ENCODE measurements at regions not wholly inside any gene's neighbourhood (a gene's known extent, or its start where the extent isn't known, plus 50 kb on each side); places are given as distances from the start of the nearest gene placed in this dataset.
"Not testable (repeated sequence)": the region's sequence is repeated elsewhere in the genome, so short reads cannot be mapped to it uniquely, and the experiment has no call there.

GRCh38 chr9:90741036-90741435, 60.6 kb upstream of the SYK start:
- no peak for DNase-seq

- DNase-seq: no peak
Measured at GRCh38 chr9:90737742-90738141, 63.9 kb upstream of the SYK start.

GRCh38 chr9:90735952-90736351, 65.7 kb upstream of the SYK start:
- peak; percentile 73 for DNase-seq

GRCh38 chr9:90734631-90735030, 67.0 kb upstream of the SYK start:
- peak; percentile 20 for DNase-seq

GRCh38 chr9:90729351-90729750, 72.3 kb upstream of the SYK start:
- no peak for DNase-seq

GRCh38 chr9:90727488-90727887, 74.1 kb upstream of the SYK start:
- no peak for DNase-seq

- peak; percentile 36 for DNase-seq
Measured at GRCh38 chr9:90726215-90726614, 75.4 kb upstream of the SYK start.

GRCh38 chr9:90724880-90725279, 76.7 kb upstream of the SYK start:
- no peak for DNase-seq

GRCh38 chr9:90724112-90724511, 77.5 kb upstream of the SYK start:
- no peak for DNase-seq

- DNase-seq: no peak
Measured at GRCh38 chr9:90722071-90722470, 79.4 kb upstream of the DIRAS2 start.

- DNase-seq: no peak
Measured at GRCh38 chr9:90720621-90721265, 78.1 kb upstream of the DIRAS2 start.

- no peak for DNase-seq
Measured at GRCh38 chr9:90706230-90706629, 63.6 kb upstream of the DIRAS2 start.

GRCh38 chr9:90702441-90702955, 59.9 kb upstream of the DIRAS2 start:
- no peak for DNase-seq

GRCh38 chr9:90698871-90699440, 56.3 kb upstream of the DIRAS2 start:
- no peak for DNase-seq

- DNase-seq: no peak
Measured at GRCh38 chr9:90697808-90698207, 55.2 kb upstream of the DIRAS2 start.

GRCh38 chr9:90694187-90694586, 51.6 kb upstream of the DIRAS2 start:
- not testable (repeated sequence) for DNase-seq

Data from NCI-H82 (cell line).